GM19025 (cell line): ENCODE measurements at regions not wholly inside any gene's neighbourhood (a gene's known extent, or its start where the extent isn't known, plus 50 kb on each side); places are given as distances from the start of the nearest gene placed in this dataset.

Experiments used
- ATAC-seq: cut with Tn5 transposase; IDR thresholded peaks from one replicate; pipeline ENCODE4 v1.9.1; 2021; ENCODE audit warnings: mild to moderate bottlenecking, low read depth, moderate library complexity; ENCODE audit not compliant: unreplicated experiment

DNA sequence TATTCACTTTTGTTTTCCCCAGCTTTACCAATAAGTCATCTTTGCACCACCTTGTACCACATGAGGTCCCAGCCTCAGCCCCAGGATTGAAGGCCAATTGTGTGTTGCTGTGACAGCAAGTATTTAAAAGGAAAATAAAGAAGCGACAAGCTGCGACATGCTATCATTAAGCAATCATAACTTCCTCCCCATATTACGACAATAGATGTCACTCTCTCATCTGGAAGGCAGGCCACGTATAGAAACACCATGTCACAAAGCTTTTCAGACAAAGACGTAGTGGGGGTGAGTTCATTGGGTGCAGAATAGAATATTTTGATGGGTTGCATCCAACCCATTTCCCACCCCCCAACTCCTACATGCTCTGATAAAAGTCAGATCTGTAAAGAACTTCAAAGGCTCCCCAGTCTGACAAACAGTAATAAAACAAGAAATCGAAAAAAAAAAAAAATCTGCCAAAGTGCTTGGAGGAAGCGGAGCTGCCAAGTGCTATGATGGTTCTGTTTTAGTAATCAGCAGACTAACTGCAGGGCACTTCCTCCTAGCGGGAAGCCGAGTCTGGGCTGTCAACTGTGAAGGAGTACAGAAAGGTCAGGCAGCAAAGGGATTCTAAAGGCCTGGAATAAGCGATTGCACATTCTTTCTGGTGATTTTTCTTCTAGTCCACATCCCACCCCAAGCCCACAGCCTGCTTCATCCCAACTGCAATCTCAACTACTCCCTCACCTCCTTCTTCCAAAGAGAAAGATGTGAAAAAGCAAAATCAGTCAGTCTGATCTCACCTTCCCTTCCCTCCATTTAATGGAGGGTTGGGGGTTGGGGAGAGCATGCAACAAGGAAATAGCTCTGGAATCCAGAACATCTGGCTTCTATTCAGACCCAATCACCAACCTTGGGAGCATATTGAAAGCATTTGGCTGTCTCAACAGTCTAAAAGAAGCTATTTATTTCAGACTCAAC, 131.4 kb upstream of the UBASH3B start:
- no peak for ATAC-seq

DNA sequence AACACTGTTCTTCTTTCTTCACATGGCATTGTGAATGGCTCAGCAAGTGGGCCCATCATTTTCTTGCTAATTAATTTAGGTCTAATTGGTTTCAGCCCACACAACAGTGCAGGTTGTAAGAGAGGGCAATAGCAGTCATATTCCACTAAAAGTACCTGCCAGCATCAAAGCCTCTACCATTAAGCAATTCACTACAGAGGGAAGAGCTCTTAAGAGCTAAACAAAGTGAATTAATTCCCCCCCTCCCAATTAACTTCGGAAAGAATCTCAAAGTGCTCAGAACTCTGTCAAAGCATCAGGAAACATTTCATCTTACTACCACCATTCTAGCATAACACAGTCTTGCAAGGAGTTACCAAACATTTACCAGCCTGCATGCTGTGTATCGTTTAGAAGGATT, 133.9 kb upstream of the UBASH3B start:
- ATAC-seq, result no peak

DNA sequence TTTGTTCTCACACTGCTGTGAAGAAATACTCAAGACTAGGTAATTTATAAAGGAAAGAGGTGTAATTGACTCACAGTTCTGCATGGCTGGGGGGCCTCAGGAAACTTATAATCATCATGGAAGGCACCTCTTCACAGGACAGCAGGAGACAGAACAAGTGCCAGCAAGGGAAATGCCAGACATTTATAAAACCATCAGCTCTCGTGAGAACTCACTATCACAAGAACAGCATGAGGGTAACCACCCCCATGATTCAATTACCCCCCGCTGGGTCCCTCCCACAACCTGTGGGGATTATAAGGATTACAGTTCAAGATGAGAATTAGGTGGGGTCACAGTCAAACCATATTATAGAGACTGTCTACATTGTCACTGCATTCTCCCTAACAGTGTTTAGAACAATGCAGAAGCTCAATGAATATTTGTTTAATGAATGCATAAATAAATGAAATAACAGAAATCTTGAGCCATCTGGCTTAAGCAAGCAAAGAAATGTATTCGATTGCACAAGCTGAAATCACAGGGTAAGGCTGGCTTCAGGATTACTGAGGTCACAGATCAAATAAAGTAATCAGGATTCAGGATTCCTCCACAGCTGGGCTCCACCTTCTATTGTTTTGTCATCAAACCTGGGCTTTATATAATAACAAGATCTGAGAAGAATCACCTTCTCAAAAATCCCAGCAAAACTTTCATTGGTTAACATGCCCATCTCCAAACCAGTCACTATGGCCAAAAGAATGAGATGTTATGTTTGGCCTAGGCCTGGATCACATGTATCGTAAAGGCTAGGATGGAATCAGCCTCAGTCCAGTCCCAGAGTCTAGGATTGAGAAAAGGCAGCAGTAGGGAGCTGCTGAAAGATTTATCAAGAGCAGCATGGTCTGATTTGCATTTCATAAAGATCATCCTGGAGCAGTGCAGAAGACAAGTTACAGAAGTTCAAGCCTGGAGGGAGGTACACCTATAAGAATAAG, 137.8 kb upstream of the UBASH3B start:
- no peak for ATAC-seq

DNA sequence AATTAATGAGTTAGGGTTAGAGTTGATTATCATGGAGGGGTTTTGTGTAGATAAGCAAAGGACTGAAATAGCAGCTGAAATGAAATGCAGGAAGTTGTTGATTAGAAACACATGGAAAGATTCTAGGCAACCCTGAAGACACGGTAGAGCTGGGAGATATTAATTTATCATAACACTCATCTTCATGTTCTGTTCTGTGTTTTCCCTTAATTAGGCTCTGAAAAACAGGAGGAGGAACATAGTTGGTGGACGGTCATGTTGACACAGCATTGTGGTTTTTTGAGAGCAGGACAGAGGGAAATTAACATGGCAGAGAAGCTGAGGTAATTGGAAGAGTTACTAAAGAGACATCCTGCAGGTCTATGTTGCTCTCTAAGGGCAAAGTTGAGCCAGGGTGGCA, 138.8 kb upstream of the UBASH3B start:
- no peak for ATAC-seq

DNA sequence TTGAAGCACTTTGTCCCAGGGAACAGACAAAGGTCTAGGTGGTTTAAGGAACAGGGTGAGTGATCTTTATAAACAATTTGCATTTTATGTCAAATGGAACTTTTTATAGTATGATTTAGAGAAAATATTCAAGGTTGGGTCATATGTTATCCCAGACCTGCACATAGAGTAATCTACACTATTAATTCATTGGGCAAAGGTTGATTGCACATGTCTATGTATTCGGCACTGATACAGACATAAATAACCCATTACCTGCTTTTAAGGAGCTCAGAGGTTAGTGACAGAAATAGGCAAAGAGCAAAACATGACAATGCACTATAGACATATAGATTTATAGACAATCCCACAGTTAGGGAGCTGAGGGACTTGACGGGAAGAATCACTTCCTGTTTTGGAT, 141.5 kb upstream of the UBASH3B start:
- no peak for ATAC-seq

- no peak for ATAC-seq
These were observed 142.2 kb upstream of the UBASH3B start for GRCh38 chr11:122513328-122513727.

DNA sequence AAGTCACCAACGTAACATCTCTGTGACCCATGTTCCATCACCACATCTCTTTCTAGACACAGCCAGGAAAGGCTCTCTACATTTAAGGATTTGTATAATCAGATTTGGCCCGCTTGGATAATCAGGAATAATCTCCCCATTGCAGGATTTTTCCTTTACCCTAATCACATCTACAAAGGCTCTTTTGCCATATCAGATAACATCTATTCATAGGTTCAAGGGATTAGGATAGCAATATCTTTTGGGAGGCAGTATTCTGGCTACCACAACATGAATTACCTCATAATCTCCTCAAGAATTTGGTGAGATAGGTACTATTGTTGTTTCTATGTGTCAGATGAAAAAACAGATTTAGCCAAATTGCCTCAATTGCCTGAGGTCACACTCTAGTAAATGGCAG, 142.8 kb upstream of the UBASH3B start:
- ATAC-seq, result no peak

DNA sequence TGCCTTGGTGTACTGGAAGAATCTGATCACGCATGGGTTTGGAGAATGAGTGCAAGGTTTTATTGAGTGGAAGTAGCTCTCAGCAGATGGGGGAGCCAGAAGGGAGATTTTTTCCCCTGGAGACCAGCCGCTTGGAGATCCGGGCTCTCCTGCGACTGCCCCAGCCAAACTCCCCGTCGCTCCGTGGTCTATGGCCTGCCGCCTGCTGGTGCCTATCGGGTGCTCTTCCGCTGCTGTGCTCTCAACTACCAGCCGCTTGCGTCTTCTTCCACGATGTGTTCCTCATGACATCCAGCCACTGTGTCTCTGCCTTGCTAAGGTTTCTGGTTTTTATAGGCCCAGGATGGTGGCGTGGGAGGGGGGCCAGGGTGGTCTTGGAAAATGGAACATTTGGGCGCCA, 145.6 kb upstream of the UBASH3B start:
- no peak for ATAC-seq

- ATAC-seq, result no peak
These were observed 146.4 kb upstream of the UBASH3B start for GRCh38 chr11:122509091-122509490.

DNA sequence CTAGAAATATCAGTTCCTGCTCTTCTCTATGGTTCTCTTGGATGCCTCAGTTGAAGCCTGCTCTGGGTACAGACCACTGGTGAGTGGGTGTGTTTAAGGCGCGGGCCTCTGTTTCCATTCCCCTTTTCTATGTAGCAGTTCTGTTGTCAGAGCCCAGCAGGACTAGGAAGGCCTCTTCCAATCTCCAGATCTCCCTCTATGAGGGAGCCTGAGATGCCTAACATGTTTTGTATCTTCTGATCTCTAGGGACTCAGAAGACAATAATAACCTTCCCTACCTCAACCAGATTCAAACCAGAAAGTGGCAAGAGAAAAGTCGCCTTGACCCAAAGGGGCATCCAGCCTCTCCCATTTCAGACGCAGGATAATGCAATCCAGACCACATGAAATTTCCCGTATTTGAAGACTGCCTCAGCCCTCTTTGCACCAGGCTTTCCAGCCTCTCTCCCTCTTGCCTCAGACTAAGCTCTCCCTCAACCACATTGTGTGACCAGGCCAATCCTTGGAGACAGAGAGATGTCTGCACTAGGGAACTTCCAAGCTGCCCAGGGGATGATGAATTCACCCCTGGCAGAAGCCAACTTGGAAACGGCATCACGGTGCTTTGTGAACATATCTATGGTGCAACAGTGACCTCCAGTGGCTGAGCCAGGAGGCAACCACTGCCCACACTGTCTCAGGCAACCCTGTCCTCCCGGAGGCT, 150.1 kb upstream of the UBASH3B start:
- no peak for ATAC-seq

DNA sequence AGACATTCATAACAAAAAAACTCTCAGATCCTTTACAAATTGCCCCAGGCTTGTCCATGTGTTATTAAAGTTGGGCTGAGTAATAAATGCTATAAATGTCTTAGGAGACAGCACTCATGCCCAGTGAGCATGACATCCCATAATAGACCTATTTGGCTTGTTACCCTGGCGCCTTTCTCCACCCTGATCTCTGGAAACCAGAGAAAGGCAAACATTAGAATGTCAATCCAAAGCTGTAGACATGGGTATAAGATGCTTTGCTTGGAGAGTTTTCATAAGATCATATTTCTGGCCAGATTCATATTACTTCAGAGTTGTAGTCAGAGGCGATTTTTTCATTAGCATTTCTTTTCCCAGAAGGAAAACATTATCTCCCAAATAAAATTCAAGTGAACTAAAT, 161.3 kb upstream of the UBASH3B start:
- ATAC-seq, result no peak

DNA sequence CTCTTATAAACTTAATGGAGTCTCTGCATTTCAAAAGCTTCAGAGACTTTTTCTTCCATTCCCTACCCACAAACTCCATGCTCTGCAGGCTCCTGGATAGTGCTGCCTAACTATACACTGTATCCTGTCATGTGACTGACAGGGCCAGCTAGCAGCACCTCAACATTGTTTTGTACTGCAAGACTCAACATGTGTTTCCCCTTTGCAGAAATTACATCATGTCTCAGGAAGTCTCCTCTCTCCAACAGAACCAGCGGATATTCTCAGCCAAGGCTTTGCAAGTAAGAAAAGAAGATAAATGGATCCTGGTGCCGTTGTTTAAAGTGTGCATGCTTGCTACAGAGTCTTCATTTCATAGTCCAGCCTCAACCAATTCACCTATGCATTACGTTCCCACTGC, 164.0 kb upstream of the UBASH3B start:
- no peak for ATAC-seq

DNA sequence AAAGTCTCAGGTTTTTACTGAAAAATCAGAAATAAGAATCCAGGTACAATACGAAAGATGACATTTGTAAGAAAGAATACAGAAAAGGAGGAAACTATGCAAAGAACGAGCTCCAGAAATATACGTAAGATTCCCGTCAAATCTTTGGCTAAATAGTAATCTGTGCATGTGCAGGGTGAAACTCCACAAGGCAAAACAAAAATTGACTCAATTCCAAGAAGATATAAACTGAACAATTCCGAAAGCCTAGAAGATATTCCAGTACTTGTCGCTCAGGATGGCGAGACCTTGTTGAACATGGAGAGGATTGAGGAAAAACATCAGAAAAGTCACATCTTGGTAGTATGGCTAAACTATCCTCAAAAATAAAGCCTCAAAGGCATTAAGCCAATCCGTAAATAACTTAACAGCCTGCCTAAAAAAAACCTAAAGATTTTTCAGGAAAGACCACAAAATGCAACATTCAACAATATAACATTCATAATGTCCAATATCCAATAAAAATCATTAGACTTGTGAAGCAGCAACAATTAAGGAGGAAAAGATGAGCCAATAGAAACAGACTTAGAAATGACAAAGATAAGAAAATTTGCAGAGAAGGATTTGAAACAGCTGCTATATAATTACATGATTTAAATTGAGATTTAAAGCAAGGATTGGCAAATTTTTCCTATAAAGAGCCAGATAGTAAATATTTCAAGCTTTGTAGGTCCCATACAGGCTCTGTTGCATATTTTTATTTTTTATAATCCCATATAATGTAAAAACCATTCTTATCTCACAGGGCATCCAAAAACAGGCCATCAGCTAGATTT, 166.4 kb upstream of the UBASH3B start:
- no peak for ATAC-seq

DNA sequence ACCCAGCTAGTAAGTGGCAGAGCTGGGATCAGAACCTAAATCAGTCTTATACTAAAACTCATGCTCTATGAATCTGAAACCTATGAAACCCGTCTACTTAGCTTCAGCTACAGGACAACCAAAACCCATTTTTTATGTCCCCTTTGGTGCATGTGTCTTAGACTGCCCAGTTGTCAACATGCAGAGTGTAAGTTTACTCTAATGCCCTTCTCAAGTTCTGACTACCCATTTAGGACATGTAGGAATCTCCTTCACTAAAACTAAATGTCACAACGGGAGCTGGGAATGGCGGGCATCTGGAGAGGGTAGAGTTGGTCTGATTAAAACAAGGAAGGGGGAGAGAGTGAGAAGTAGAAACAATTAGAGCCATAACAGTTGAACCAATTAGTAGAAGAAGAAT, 167.9 kb upstream of the UBASH3B start:
- ATAC-seq, result no peak

DNA sequence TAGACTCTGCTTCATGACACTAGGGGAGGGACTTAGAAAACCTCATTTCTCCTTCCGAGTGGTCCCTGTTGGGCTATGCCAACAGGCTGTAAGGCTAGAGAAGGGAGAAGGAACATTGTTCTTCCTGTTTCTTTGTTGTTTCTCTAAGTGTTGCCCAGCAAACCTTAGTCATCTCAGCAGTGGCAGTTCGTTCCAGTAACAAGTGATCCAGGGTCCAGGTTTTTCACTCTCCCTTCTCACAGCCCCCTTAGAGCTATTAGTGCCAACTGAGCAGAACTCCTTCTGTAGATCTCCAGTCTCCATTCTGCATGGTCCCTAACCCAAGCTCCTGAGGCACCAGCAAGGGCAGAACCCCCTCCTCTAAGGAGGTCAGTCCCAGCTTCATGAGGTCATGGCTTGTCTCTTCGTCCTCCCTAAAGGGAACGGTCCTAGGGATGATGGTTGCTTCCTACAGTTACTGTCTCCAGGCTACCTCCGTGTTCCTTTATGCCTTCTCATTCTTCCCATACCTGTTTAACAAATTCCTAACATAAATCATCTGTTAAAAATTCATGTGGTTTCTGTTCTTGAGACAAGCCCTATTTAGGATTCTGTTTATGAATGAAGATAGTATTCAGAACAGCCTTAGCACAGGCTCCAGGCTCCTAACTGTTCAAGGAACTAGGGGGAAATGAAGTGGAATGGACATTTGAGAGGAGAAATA, 168.6 kb upstream of the UBASH3B start:
- ATAC-seq, result no peak

GRCh38 chr11:122478986-122479385, 176.5 kb upstream of the UBASH3B start:
- no peak for ATAC-seq

- no peak for ATAC-seq
These were observed 186.6 kb upstream of the UBASH3B start for GRCh38 chr11:122468965-122469364.

- ATAC-seq, result no peak
These were observed 192.0 kb upstream of the UBASH3B start for GRCh38 chr11:122463530-122463929.

GRCh38 chr11:122459064-122459463, 196.5 kb upstream of the UBASH3B start:
- ATAC-seq, result no peak
